ENCODE measurements at regions not wholly inside any gene's neighbourhood (a gene's known extent, or its start where the extent isn't known, plus 50 kb on each side); places are given as distances from the start of the nearest gene placed in this dataset.

GRCh38 chr3:43979645-43980044, 262.0 kb upstream of the TOPAZ1 start:
- DNase-seq (ENCODE audit: low read depth): no peak

DNA sequence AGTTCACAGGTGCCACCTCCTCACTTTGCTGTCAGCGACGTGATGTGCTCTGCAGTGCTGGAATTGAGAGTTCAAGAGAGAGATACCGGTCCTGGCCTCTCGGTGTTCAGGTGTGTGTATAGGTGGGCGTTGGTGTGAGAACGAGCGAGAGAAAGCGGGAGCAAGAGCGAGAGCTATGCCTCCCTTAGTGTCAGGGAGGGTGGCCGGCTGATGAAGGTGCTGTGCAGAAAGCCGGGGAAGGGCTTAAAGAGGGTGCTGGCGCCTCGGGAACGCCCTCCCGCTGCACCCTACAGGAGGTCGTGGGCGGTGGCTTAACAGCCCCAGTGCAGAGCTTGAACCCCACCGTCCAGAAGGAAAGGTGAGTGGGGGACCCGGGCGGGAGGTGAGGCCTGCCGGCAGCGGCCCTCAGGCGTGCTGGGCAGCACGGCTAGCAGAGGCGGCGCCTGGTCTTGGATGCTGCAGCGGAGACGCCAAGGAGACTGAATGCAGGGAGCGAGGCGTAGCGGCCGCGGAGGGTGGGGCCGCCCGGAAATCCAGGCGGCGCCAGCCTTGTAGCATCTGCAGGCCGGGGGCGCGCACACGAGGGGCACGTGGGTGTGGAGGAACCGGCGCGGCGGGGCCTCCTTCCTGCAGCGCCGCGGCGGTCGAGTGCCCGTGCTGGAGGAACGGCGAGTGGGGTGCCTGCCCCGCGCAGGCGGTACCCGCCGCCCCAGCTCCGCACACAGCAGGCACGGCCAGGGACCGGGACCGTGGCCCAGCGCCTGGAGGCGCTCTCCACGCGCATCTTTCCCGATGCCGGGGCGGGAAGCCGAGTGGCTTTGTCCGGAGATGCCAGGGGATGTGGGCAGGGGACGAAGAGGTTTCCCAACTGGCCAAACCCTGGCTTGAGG, 246.8 kb upstream of the TOPAZ1 start:
- no peak for DNase-seq (ENCODE audit: low read depth)

DNA sequence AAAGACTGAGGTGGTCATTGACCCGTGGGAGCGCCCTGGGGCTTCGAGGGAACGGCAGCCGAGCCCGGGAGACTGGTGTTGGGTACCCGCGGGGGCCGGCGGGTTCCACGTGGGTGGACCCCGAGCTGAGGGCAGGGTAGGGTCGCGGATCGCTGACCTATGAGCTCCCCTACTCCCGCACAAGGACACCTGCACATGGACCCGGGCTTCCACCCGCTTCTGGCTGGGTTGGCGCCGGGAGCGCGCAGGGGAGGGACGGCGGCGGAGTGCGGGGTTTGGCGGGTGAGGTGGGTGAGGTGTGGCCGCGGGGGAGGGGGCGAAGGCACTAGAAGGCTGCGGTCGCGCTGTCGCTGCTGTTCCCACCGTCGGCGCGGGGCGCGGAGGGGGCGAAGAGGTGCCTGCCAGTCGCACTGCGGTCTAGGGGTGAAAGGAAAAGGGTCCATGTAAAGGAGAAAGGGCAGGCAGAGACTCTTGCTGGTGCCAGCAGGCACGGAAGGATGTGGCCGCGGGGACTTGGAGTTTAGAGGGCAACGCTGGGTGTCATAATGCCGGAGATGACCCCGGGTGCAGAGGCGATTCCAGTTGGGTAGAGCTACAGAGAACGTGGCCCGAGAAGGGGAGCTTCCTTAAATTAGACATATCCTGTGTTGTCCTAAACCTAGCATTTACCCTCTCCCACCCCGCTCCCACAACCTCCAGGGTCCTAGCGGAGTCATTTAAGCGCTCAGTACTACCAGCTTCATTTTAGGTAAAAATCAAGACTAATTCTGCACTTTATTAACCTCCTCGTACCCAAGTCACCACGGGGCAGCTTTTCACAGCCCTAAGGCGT, 245.9 kb upstream of the TOPAZ1 start:
- DNase-seq (ENCODE audit: low read depth): no peak

GRCh38 chr3:43996379-43997301, 245.0 kb upstream of the TOPAZ1 start:
- DNase-seq (ENCODE audit: low read depth): peak; percentile 31

DNA sequence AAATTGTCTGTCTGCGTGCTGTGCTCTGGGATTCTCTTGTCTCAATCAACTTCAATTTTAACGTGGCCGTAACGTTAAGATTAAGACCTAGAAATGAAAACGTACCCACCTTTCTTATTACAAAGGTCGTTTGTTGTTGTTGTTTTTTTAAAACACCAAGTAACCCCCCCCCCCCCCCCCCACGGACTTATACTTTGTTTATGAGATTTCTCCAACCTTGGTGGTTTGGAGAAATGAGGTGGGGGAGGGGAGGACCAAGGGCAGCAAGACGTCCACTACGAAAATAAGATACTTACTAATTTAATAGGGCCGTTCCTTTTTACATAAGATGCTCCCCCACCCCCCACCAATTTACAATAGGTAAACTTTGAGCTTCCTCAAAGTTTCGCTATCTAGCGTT, 244.4 kb upstream of the TOPAZ1 start:
- no peak for DNase-seq (ENCODE audit: low read depth)

GRCh38 chr3:43997788-43998369, 243.8 kb upstream of the TOPAZ1 start:
- DNase-seq (ENCODE audit: low read depth): no peak

GRCh38 chr3:43998370-43998835, 243.3 kb upstream of the TOPAZ1 start:
- DNase-seq (ENCODE audit: low read depth): no peak

DNA sequence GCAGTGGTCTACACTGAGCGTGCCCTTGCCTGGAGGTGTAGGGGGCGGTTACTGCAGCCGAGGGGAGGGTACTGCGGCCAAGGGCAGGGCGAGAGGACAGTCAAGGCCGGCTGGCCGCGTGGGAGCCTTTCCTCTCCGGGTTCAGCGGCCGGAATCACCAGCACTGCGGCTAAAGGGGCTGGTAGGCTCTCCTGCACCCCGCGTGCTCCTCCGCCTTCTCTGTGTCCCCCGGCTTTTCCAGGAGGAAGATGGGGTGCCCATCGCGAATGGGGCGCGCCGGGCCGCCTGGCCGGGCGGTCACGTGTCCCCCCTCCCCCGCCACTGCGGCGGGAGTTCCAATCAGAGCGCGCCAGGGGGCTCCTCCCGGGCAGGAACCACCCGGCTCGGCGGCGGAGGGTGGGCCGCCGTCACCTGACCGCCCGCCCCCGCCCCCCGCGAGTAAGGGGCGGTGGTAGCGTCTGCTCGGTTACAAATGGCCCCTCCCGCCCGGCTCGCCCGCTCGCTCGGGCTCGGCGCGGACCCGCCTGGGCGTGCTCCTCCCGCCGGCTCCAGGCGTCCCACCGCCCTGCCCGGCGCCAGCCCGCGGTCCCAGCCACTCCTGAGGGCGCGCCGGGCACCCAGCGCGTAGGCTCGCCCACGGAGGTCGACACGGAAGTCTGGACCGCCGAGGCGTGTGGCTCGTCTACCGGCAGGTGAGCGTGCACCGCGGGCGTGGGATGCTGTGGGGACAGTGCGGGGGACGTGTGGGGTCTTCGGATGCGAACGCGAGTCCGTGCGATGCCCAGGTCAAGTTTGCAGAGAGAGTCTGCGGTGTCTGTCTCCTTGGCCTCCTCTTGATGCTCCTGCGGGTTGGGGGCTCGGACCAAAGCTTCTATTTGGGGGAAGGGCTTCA, 242.6 kb upstream of the TOPAZ1 start:
- no peak for DNase-seq (ENCODE audit: low read depth)

- DNase-seq (ENCODE audit: low read depth): no peak
These were observed 241.9 kb upstream of the TOPAZ1 start for GRCh38 chr3:43999728-44000319.

DNA sequence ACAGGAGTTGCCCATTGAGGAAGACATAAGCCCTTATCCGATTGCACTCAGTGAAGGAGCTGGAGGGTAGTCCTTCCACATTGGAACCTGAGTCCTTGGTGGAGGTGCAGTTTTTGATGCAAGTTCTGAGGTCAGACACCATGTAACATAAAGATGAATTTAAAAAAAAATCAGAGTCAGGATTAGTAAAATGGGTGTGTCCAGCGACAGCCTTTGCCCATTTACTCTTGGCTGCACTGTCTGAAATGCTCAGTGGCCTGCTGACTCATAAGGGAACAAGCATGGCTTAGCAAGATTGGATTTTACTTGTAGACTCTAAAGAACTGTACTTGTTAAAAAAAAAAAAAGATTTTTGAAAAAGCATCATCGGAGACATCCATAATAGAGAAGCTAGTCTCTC, 241.1 kb upstream of the TOPAZ1 start:
- DNase-seq (ENCODE audit: low read depth): peak; percentile 50

GRCh38 chr3:44001072-44001471, 240.6 kb upstream of the TOPAZ1 start:
- DNase-seq (ENCODE audit: low read depth): no peak

DNA sequence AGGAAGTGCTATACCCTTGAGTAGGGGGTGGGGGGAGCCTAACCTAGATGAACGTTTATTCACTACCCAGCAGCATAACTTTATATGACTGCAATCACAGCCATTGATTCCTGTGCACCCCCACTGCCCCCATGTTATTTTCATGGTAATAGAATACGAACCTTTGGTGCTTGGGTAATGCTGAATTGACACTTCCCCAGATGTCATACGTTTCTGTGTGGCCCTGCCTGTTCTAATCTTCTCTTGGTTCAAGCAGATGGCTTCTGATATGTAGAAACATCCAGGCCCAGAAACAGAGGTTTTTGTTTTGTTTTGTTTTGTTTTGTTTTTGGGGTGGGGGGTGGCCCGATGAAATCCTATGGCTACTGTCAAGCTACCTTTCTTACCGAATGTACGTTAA, 237.9 kb upstream of the TOPAZ1 start:
- no peak for DNase-seq (ENCODE audit: low read depth)

DNA sequence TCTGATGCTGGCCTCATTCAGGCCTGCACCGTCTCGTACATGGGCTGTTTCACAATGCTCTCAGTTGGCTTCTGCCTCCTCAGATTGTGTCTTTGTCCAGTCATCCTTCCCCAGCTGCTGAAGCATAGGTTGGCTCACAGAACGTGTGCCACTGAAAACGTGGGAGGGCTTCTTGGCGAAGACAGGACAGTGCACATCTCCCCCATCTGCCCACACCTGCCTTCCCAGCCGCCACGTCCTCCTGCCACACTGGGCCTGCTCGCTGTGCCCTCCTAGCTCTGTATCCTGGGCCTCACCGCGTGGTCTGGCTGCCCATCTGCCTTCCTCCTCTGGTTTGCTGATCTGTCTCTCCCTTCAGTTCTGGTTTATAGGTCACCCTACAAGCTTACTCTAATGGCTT, 230.0 kb upstream of the TOPAZ1 start:
- no peak for DNase-seq (ENCODE audit: low read depth)

- no peak for DNase-seq (ENCODE audit: low read depth)
These were observed 229.4 kb upstream of the TOPAZ1 start for GRCh38 chr3:44012160-44012899.

DNA sequence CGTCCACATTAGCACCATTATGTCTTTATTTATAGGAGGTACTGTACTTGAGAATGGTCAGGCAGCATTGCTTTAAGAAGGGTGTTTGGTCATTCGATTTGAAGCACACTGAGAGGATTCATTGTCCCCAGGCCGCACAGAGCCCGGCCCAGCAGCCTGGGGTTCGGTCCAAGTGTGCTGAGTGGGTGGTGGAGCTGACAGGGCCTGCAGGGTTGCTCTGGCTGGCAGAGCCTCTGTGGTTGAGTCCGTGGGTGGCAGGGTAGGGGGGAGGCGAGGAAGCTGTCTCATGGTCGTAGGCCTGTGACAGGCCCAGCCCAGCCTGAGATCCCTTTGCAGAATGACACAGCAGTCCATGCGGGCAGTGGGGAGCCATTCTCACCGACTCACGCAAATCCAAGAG, 227.7 kb upstream of the TOPAZ1 start:
- DNase-seq (ENCODE audit: low read depth): no peak

- DNase-seq (ENCODE audit: low read depth): no peak
These were observed 226.5 kb upstream of the TOPAZ1 start for GRCh38 chr3:44015170-44015569.

- DNase-seq (ENCODE audit: low read depth): no peak
These were observed 224.9 kb upstream of the TOPAZ1 start for GRCh38 chr3:44016818-44017217.

- no peak for DNase-seq (ENCODE audit: low read depth)
These were observed 222.8 kb upstream of the TOPAZ1 start for GRCh38 chr3:44018926-44019325.

GRCh38 chr3:44019736-44020135, 221.9 kb upstream of the TOPAZ1 start:
- DNase-seq (ENCODE audit: low read depth): peak; percentile 68
